Chondrocyte (in vitro differentiated cells): ENCODE measurements at regions not wholly inside any gene's neighbourhood (a gene's known extent, or its start where the extent isn't known, plus 50 kb on each side); places are given as distances from the start of the nearest gene placed in this dataset.

ENCODE experiments used
- DNase-seq: peaks from one replicate; pipeline ENCODE4 v3.0.0; 2021; ENCODE audit warnings: mixed read lengths, low spot score
- H3K27ac Mint-ChIP-seq: one replicate; pipeline ENCODE4 v1.8.0; 2021; ENCODE audit warnings: mild to moderate bottlenecking, moderate library complexity, mixed read lengths; ENCODE audit not compliant: unreplicated experiment
- H3K27me3 Mint-ChIP-seq: 2 replicates; pipeline ENCODE4 v1.8.0; 2021; ENCODE audit warnings: low read depth, mixed read lengths
- H3K36me3 Mint-ChIP-seq: 2 replicates; pipeline ENCODE4 v1.8.0; 2021; ENCODE audit warnings: low read depth, mixed read lengths
- H3K4me1 Mint-ChIP-seq: 2 replicates; pipeline ENCODE4 v1.8.0; 2021; ENCODE audit warnings: low read depth, mild to moderate bottlenecking, mixed read lengths
- H3K4me3 Mint-ChIP-seq: one replicate; pipeline ENCODE4 v1.8.0; 2021; ENCODE audit warnings: mild to moderate bottlenecking, moderate library complexity, mixed read lengths; ENCODE audit not compliant: unreplicated experiment
- H3K9me3 Mint-ChIP-seq: 2 replicates; pipeline ENCODE4 v1.8.0; 2021; ENCODE audit warnings: low read depth, mixed read lengths
- TF ChIP-seq, protein P1 (sequence below): fragments of 200-600 bp; sonication (generic); IDR thresholded peaks from 2 replicates; pipeline ENCODE4 v1.5.0; 2021; ENCODE audit warnings: antibody characterized with exemption, mild to moderate bottlenecking, moderate library complexity

DNA sequence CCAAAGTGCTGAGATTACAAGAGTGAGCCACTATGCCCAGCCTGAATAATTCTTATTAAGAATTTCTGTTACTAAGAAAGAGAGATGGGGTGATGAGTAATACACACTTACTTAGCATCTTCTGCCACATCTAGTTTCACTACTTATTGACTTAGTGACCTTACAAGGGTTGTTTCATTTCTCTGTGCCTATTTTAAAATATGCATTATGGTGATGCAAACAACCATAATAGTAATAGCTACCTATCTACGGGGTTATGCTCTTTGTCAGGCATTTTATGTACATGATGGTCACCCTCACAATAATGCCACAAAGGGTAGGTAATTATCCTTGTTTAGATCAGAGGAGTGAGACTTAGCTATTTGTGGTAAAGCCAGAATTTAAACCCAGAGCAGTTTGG lies 499.0 kb upstream of the SGCD start:
- H3K36me3 Mint-ChIP-seq, result no peaks in the 10 kb centered on the region
- H3K4me1 Mint-ChIP-seq, result no peaks in the 10 kb centered on the region
- H3K27ac Mint-ChIP-seq, result no peak overlapping the region
- peaks cover 3% of the 10 kb centered on the region for H3K27me3 Mint-ChIP-seq
- no peak overlapping the region for H3K4me3 Mint-ChIP-seq
- TF ChIP-seq, protein P1, sequence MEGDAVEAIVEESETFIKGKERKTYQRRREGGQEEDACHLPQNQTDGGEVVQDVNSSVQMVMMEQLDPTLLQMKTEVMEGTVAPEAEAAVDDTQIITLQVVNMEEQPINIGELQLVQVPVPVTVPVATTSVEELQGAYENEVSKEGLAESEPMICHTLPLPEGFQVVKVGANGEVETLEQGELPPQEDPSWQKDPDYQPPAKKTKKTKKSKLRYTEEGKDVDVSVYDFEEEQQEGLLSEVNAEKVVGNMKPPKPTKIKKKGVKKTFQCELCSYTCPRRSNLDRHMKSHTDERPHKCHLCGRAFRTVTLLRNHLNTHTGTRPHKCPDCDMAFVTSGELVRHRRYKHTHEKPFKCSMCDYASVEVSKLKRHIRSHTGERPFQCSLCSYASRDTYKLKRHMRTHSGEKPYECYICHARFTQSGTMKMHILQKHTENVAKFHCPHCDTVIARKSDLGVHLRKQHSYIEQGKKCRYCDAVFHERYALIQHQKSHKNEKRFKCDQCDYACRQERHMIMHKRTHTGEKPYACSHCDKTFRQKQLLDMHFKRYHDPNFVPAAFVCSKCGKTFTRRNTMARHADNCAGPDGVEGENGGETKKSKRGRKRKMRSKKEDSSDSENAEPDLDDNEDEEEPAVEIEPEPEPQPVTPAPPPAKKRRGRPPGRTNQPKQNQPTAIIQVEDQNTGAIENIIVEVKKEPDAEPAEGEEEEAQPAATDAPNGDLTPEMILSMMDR, result no peak
- no peaks in the 10 kb centered on the region for H3K9me3 Mint-ChIP-seq
- no peak for DNase-seq

GRCh38 chr5:155831491-155831890 lies 495.5 kb upstream of the SGCD start:
- Mint-ChIP-seq H3K27me3 (peaks cover 3% of the 10 kb centered on the region), H3K9me3 (no peaks in the 10 kb centered on the region), H3K27ac (no peak overlapping the region), H3K4me3 (no peak overlapping the region), H3K4me1 (no peaks in the 10 kb centered on the region), H3K36me3 (no peaks in the 10 kb centered on the region)
- no peak for DNase-seq
- TF ChIP-seq, protein P1, result no peak

GRCh38 chr5:155833287-155833686 lies 493.7 kb upstream of the SGCD start:
- Mint-ChIP-seq H3K4me3 (no peak overlapping the region), H3K4me1 (no peaks in the 10 kb centered on the region), H3K9me3 (no peaks in the 10 kb centered on the region), H3K27ac (no peak overlapping the region), H3K27me3 (peaks cover 4% of the 10 kb centered on the region), H3K36me3 (no peaks in the 10 kb centered on the region)
- TF ChIP-seq, protein P1, result peak; percentile 30
- DNase-seq, result no peak

GRCh38 chr5:155834271-155834975 lies 492.5 kb upstream of the SGCD start:
- Mint-ChIP-seq H3K4me1 (no peaks in the 10 kb centered on the region), H3K9me3 (no peaks in the 10 kb centered on the region), H3K27ac (no peak overlapping the region), H3K27me3 (peaks cover 7% of the 10 kb centered on the region), H3K36me3 (no peaks in the 10 kb centered on the region), H3K4me3 (no peak overlapping the region)
- TF ChIP-seq, protein P1, result no peak
- DNase-seq, result no peak

- H3K4me3 Mint-ChIP-seq, result no peak overlapping the region
- no peaks in the 10 kb centered on the region for H3K4me1 Mint-ChIP-seq
- TF ChIP-seq, protein P1, result no peak
- H3K36me3 Mint-ChIP-seq, result no peaks in the 10 kb centered on the region
- no peak for DNase-seq
- no peaks in the 10 kb centered on the region for H3K9me3 Mint-ChIP-seq
- peaks cover 7% of the 10 kb centered on the region for H3K27me3 Mint-ChIP-seq
- H3K27ac Mint-ChIP-seq, result no peak overlapping the region
Measured at GRCh38 chr5:155836089-155836803, 490.7 kb upstream of the SGCD start.
